H9 (cell line): ENCODE measurements at regions not wholly inside any gene's neighbourhood (a gene's known extent, or its start where the extent isn't known, plus 50 kb on each side); places are given as distances from the start of the nearest gene placed in this dataset.

Experiments
- DNase-seq: peaks from one replicate; pipeline ENCODE4 v3.0.0-alpha.2; 2017
- H2AFZ ChIP-seq: one replicate; pipeline ENCODE4 v1.6.1; 2013; ENCODE audit warnings: mild to moderate bottlenecking, low read length, control low read depth, moderate library complexity
- H2AK5ac ChIP-seq: 2 replicates; pipeline ENCODE4 v1.6.1; 2013; ENCODE audit warnings: low read length, control low read depth, mixed read lengths; ENCODE audit not compliant: insufficient read length
- H2BK120ac ChIP-seq: one replicate; pipeline ENCODE4 v1.6.1; 2013; ENCODE audit warnings: low read depth, mild to moderate bottlenecking, low read length, control low read depth, inconsistent platforms; ENCODE audit not compliant: poor library complexity, severe bottlenecking
- H2BK12ac ChIP-seq: 2 replicates; pipeline ENCODE4 v1.6.1; 2013; ENCODE audit warnings: low read length, control low read depth, mixed read lengths, low read depth; ENCODE audit not compliant: insufficient read length
- H2BK15ac ChIP-seq: 2 replicates; pipeline ENCODE4 v1.6.1; 2013; ENCODE audit warnings: low read depth, low read length, control low read depth
- H2BK20ac ChIP-seq: one replicate; pipeline ENCODE4 v1.6.1; 2013; ENCODE audit warnings: low read depth, mild to moderate bottlenecking, low read length, control low read depth, inconsistent platforms; ENCODE audit not compliant: poor library complexity, severe bottlenecking
- H2BK5ac ChIP-seq: 2 replicates; pipeline ENCODE4 v1.6.1; 2013; ENCODE audit warnings: low read length, control low read depth, mixed read lengths; ENCODE audit not compliant: insufficient read length
- H3K14ac ChIP-seq: 2 replicates; pipeline ENCODE4 v1.6.1; 2013; ENCODE audit warnings: low read length, control low read depth; ENCODE audit not compliant: insufficient read depth
- H3K18ac ChIP-seq: 2 replicates; pipeline ENCODE4 v1.6.1; 2013; ENCODE audit warnings: low read depth, mild to moderate bottlenecking, mixed read lengths, low read length, control low read depth; ENCODE audit not compliant: insufficient read length
- H3K23ac ChIP-seq: 2 replicates; pipeline ENCODE4 v1.6.1; 2013; ENCODE audit warnings: low read length, control low read depth, mixed read lengths, low read depth; ENCODE audit not compliant: insufficient read length
- H3K23me2 ChIP-seq: 2 replicates; pipeline ENCODE4 v1.6.1; 2013; ENCODE audit warnings: low read depth, mild to moderate bottlenecking, mixed read lengths, low read length, control low read depth; ENCODE audit not compliant: insufficient read length, poor library complexity, severe bottlenecking
- H3K27ac ChIP-seq: 2 replicates; pipeline ENCODE4 v1.5.1; 2013; ENCODE audit warnings: low read length, control low read depth, mixed read lengths, low read depth; ENCODE audit not compliant: insufficient read length
- H3K27me3 ChIP-seq: 2 replicates; pipeline ENCODE4 v1.6.1; 2013; ENCODE audit warnings: low read length, control low read depth, inconsistent platforms; ENCODE audit not compliant: insufficient read depth
- H3K4ac ChIP-seq: 2 replicates; pipeline ENCODE4 v1.6.1; 2013; ENCODE audit warnings: low read depth, mild to moderate bottlenecking, control low read depth, inconsistent platforms, low read length, moderate library complexity
- H3K4me1 ChIP-seq: 2 replicates; pipeline ENCODE4 v1.6.1; 2013; ENCODE audit warnings: low read length, control low read depth, inconsistent platforms; ENCODE audit not compliant: insufficient read depth
- H3K4me2 ChIP-seq: 2 replicates; pipeline ENCODE4 v1.6.1; 2013; ENCODE audit warnings: low read length, control low read depth, mixed read lengths; ENCODE audit not compliant: insufficient read length, insufficient read depth
- H3K56ac ChIP-seq: 2 replicates; pipeline ENCODE4 v1.6.1; 2013; ENCODE audit warnings: low read depth, mild to moderate bottlenecking, mixed read lengths, low read length, control low read depth; ENCODE audit not compliant: insufficient read length
- H3K79me1 ChIP-seq: 2 replicates; pipeline ENCODE4 v1.6.1; 2013; ENCODE audit warnings: low read depth, mild to moderate bottlenecking, moderate library complexity, low read length, control low read depth, inconsistent platforms; ENCODE audit not compliant: insufficient read depth, poor library complexity, severe bottlenecking
- H3K79me2 ChIP-seq: 2 replicates; pipeline ENCODE4 v1.6.1; 2013; ENCODE audit warnings: low read length, control low read depth, inconsistent platforms; ENCODE audit not compliant: insufficient read depth
- H3K9ac ChIP-seq: 2 replicates; pipeline ENCODE4 v1.6.1; 2013; ENCODE audit warnings: low read length, control low read depth, mixed read lengths; ENCODE audit not compliant: insufficient read length; ENCODE audit errors: extremely low read depth
- H3K9me3 ChIP-seq: one replicate; pipeline ENCODE4 v1.6.1; 2013; ENCODE audit warnings: low read depth, low read length, inconsistent platforms; ENCODE audit not compliant: control insufficient read depth
- H3T11ph ChIP-seq: one replicate; pipeline ENCODE4 v1.6.1; 2013; ENCODE audit warnings: mild to moderate bottlenecking, low read length, control low read depth, inconsistent platforms
- H4K20me1 ChIP-seq: one replicate; pipeline ENCODE4 v1.6.1; 2013; ENCODE audit not compliant: control insufficient read depth, insufficient read length, insufficient read depth
- H4K5ac ChIP-seq: 2 replicates; pipeline ENCODE4 v1.6.1; 2013; ENCODE audit warnings: low read depth, mild to moderate bottlenecking, mixed read lengths, low read length, control low read depth; ENCODE audit not compliant: insufficient read length
- H4K8ac ChIP-seq: replicated peaks from 2 replicates; pipeline ENCODE4 v1.6.1; 2013; ENCODE audit warnings: low read length, control low read depth, mixed read lengths, low read depth; ENCODE audit not compliant: insufficient read length
- H4K91ac ChIP-seq: 2 replicates; pipeline ENCODE4 v1.6.1; 2013; ENCODE audit warnings: low read depth, mild to moderate bottlenecking, moderate library complexity, mixed read lengths, low read length, control low read depth; ENCODE audit not compliant: insufficient read length
- H3K27ac Mint-ChIP-seq, 3 experiments: 2 replicates in 2 of 3; 3 replicates in 1 of 3; pipeline ENCODE4 v1.8.0; 2020 to 2021; ENCODE audit warnings: mixed read lengths in 3 of 3, mild to moderate bottlenecking in 1 of 3, moderate library complexity in 1 of 3
- H3K27me3 Mint-ChIP-seq: 2 replicates; pipeline ENCODE4 v1.8.0; 2021; ENCODE audit warnings: low read depth, mild to moderate bottlenecking, moderate library complexity, mixed read lengths
- H3K36me3 Mint-ChIP-seq, 3 experiments: 2 replicates in 2 of 3; 3 replicates in 1 of 3; pipeline ENCODE4 v1.8.0; 2020 to 2021; ENCODE audit warnings: low read depth in 3 of 3, mixed read lengths in 3 of 3; ENCODE audit not compliant: insufficient read depth in 1 of 3
- H3K4me1 Mint-ChIP-seq, 2 experiments: 2 replicates each; pipeline ENCODE4 v1.8.0; 2020; ENCODE audit warnings: mixed read lengths in 2 of 2
- H3K4me3 Mint-ChIP-seq, 2 experiments: 2 replicates in 1 of 2; 3 replicates in 1 of 2; pipeline ENCODE4 v1.8.0; 2020 to 2021; ENCODE audit warnings: mild to moderate bottlenecking in 2 of 2, mixed read lengths in 2 of 2, moderate library complexity in 1 of 2
- H3K9me3 Mint-ChIP-seq, 2 experiments: 2 replicates in 1 of 2; 3 replicates in 1 of 2; pipeline ENCODE4 v1.8.0; 2020; ENCODE audit warnings: mild to moderate bottlenecking in 2 of 2, mixed read lengths in 2 of 2, moderate library complexity in 1 of 2
- CTCF ChIP-seq: fragments of 200-600 bp; sonication (generic); conservative IDR thresholded peaks from 3 replicates; pipeline ENCODE4 v1.8.0; 2021; ENCODE audit warnings: antibody characterized with exemption, mild to moderate bottlenecking
- WGBS: extraction: QIAGEN DNeasy Blood & Tissue Kit; methylation state at CpG from one replicate; pipeline ENCODE4 v1.1.7; 2013; ENCODE audit warnings: missing lambda C conversion rate, low lambda C conversion rate, mixed read lengths; ENCODE audit not compliant: insufficient read length; ENCODE audit errors: extremely low coverage; 5-methylcytosine and 5-hydroxymethylcytosine counted together

- Histone ChIP-seq H3T11ph (no peak overlapping the region), H3K56ac (no peak overlapping the region), H2BK120ac (no peak overlapping the region), H2AK5ac (no peak overlapping the region), H3K27me3 (no peaks in the 10 kb centered on the region), H3K9ac (no peak overlapping the region), H2BK20ac (no peak overlapping the region), H2BK5ac (no peak overlapping the region), H3K14ac (no peak overlapping the region), H3K23me2 (no peaks in the 10 kb centered on the region), H3K79me1 (no peaks in the 10 kb centered on the region), H3K23ac (no peak overlapping the region), H4K8ac (no peak overlapping the region), H3K18ac (no peak overlapping the region), H3K9me3 (no peaks in the 10 kb centered on the region), H4K91ac (no peak overlapping the region), H3K4ac (no peak overlapping the region), H2AFZ (no peak overlapping the region), H2BK15ac (no peak overlapping the region), H3K79me2 (no peaks in the 10 kb centered on the region), H2BK12ac (no peak overlapping the region), H3K4me1 (no peaks in the 10 kb centered on the region), H4K5ac (no peak overlapping the region), H3K4me2 (no peak overlapping the region), H4K20me1 (no peaks in the 10 kb centered on the region), H3K27ac (no peak overlapping the region)
- H3K27me3 Mint-ChIP-seq: no peaks in the 10 kb centered on the region
- DNase-seq: no peak
- no CpG with 5 or more reads among the region's 1 CpG for WGBS
- H3K9me3 Mint-ChIP-seq: no peaks in the 10 kb centered on the region
- no peak overlapping the region for H3K27ac Mint-ChIP-seq
- no peak overlapping the region for H3K4me3 Mint-ChIP-seq
- H3K4me1 Mint-ChIP-seq: no peaks in the 10 kb centered on the region
- no peak for TF ChIP-seq CTCF
- H3K36me3 Mint-ChIP-seq: no peaks in the 10 kb centered on the region
These were observed 297.6 kb upstream of the NRXN1 start for GRCh38 chr2:51329512-51329911.
